SK-N-SH (cell line): ENCODE measurements at regions not wholly inside any gene's neighbourhood (a gene's known extent, or its start where the extent isn't known, plus 50 kb on each side); places are given as distances from the start of the nearest gene placed in this dataset.
A peak's percentile ranks its signal among the peaks of the same experiment; 100 is the strongest.

Source experiments
- CTCF ChIA-PET: fragments of 300-600, 350-600 bp; formaldehyde crosslinking; extraction: SDS; loops from one replicate; lab custom pipeline; 2021; lab: Yijun Ruan, JAX
- POLR2A ChIA-PET: fragments of 350-600 bp; sonication (Branson Sonifier 250); formaldehyde crosslinking; extraction: SDS; loops from one replicate; lab custom pipeline; 2020; ENCODE audit warnings: antibody characterized with exemption, inconsistent platforms; lab: Yijun Ruan, JAX
- DNase-seq: peaks from one replicate; pipeline ENCODE4 v3.0.0; 2012
- H2AFZ ChIP-seq: fragments of 200-600 bp; sonication (generic); 2 replicates; pipeline ENCODE4 v1.8.1; 2016; ENCODE audit warnings: antibody characterized with exemption, mild to moderate bottlenecking, low read depth
- H3F3A ChIP-seq: fragments of 200-600 bp; sonication (generic); replicated peaks from 2 replicates; pipeline ENCODE3; 2016; ENCODE audit warnings: antibody characterized with exemption, mild to moderate bottlenecking; ENCODE audit not compliant: insufficient read depth
- H3K27ac ChIP-seq, 2 experiments: fragments of 200-500 bp in 1 of 2; fragments of 200-600 bp in 1 of 2; sonication (Bioruptor generic) in 1 of 2; sonication (generic), shearing (Covaris generic) in 1 of 2; 2 replicates each; pipeline versions ENCODE4 v1.5.1 to v1.6.1; 2014 to 2016; ENCODE audit warnings: low read depth in 2 of 2, inconsistent platforms in 1 of 2, low read length in 1 of 2, mild to moderate bottlenecking in 1 of 2, mixed read lengths in 1 of 2
- H3K27me3 ChIP-seq: fragments of 200-600 bp; sonication (generic), shearing (Covaris generic); 2 replicates; pipeline ENCODE4 v1.6.1; 2016; ENCODE audit warnings: mixed run types; ENCODE audit not compliant: insufficient read depth
- H3K36me3 ChIP-seq, 2 experiments: fragments of 200-500 bp in 1 of 2; fragments of 200-600 bp in 1 of 2; sonication (Bioruptor generic) in 1 of 2; sonication (generic) in 1 of 2; replicated peaks in 1 of 2; 2 replicates each; pipeline versions ENCODE3 to v1.5.1; 2014 to 2016; ENCODE audit warnings: low read length in 1 of 2, mild to moderate bottlenecking in 1 of 2; ENCODE audit not compliant: insufficient read depth in 2 of 2, control insufficient read depth in 1 of 2
- H3K4me1 ChIP-seq, 2 experiments: fragments of 200-500 bp in 1 of 2; fragments of 200-600 bp in 1 of 2; sonication (Bioruptor generic) in 1 of 2; sonication (generic), shearing (Covaris generic) in 1 of 2; 2 replicates each; pipeline versions ENCODE4 v1.5.1 to v1.6.1; 2014 to 2016; ENCODE audit warnings: low read depth in 1 of 2, low read length in 1 of 2, mixed run types in 1 of 2; ENCODE audit not compliant: insufficient read depth in 2 of 2, control insufficient read depth in 1 of 2
- H3K4me2 ChIP-seq: fragments of 200-600 bp; sonication (generic), shearing (Covaris generic); 2 replicates; pipeline ENCODE4 v1.6.1; 2017; ENCODE audit warnings: mixed run types
- H3K4me3 ChIP-seq, 2 experiments: fragments of 200-500 bp in 1 of 2; fragments of 200-600 bp in 1 of 2; sonication (Bioruptor generic) in 1 of 2; sonication (generic), shearing (Covaris generic) in 1 of 2; 2 replicates each; pipeline versions ENCODE4 v1.5.1 to v1.8.1; 2014 to 2016; ENCODE audit warnings: low read depth in 2 of 2, inconsistent platforms in 1 of 2, low read length in 1 of 2, mild to moderate bottlenecking in 1 of 2, mixed read lengths in 1 of 2, moderate library complexity in 1 of 2
- H3K79me2 ChIP-seq: fragments of 200-600 bp; sonication (generic); 2 replicates; pipeline ENCODE4 v1.8.1; 2017; ENCODE audit warnings: mild to moderate bottlenecking; ENCODE audit not compliant: insufficient read depth
- H3K9ac ChIP-seq: fragments of 200-600 bp; sonication (generic); 2 replicates; pipeline ENCODE4 v1.6.1; 2017; ENCODE audit warnings: mixed run types
- H3K9me2 ChIP-seq: fragments of 200-600 bp; sonication (generic); 2 replicates; pipeline ENCODE4 v1.6.1; 2017; ENCODE audit warnings: mixed run types
- H3K9me3 ChIP-seq: fragments of 200-600 bp; sonication (generic); 2 replicates; pipeline ENCODE4 v1.6.1; 2017; ENCODE audit warnings: mixed run types, mild to moderate bottlenecking, moderate library complexity
- H4K20me1 ChIP-seq: fragments of 200-600 bp; sonication (generic); 2 replicates; pipeline ENCODE4 v1.6.1; 2017; ENCODE audit warnings: mild to moderate bottlenecking, mixed run types; ENCODE audit not compliant: insufficient read depth
- EP300 ChIP-seq, 2 experiments: IDR thresholded peaks; 2 replicates each; pipeline versions ENCODE4 v1.4.0 to v1.6.1; 2012; ENCODE audit warnings: borderline replicate concordance in 1 of 2, low read depth in 1 of 2, low read length in 1 of 2
- FOSL2 ChIP-seq: IDR thresholded peaks from 2 replicates; pipeline ENCODE4 v1.4.0; 2012; ENCODE audit warnings: low read depth, mild to moderate bottlenecking, moderate library complexity, borderline replicate concordance
- FOXM1 ChIP-seq: IDR thresholded peaks from 2 replicates; pipeline ENCODE4 v1.4.0; 2012; ENCODE audit warnings: low read depth, mild to moderate bottlenecking
- GATA2 ChIP-seq: sonication (generic); formaldehyde crosslinking; IDR thresholded peaks from 2 replicates; pipeline ENCODE4 v1.5.0; 2020; ENCODE audit warnings: mild to moderate bottlenecking, missing genetic modification reagents
- JUND ChIP-seq: IDR thresholded peaks from 2 replicates; pipeline ENCODE4 v1.4.0; 2012
- POLR2AphosphoS5 ChIP-seq: IDR thresholded peaks from 2 replicates; pipeline ENCODE4 v1.6.1; 2012; ENCODE audit warnings: low read depth, low read length
- RFX5 ChIP-seq: IDR thresholded peaks from 2 replicates; pipeline ENCODE4 v1.6.1; 2012; ENCODE audit warnings: mild to moderate bottlenecking, improper control_type of control experiment, low read length
- RXRA ChIP-seq: IDR thresholded peaks from 2 replicates; pipeline ENCODE4 v1.4.0; 2012; ENCODE audit warnings: low read depth, mild to moderate bottlenecking, borderline replicate concordance
- TAF1 ChIP-seq: IDR thresholded peaks from 2 replicates; pipeline ENCODE4 v1.6.1; 2012; ENCODE audit warnings: low read depth, mild to moderate bottlenecking, low read length, moderate library complexity, borderline replicate concordance
- TEAD4 ChIP-seq: IDR thresholded peaks from 2 replicates; pipeline ENCODE4 v1.4.0; 2012; ENCODE audit warnings: mild to moderate bottlenecking, borderline replicate concordance; ENCODE audit not compliant: insufficient read depth
- WGBS: methylation state at CpG from one replicate; pipeline ENCODE4 v1.1.6; 2017; ENCODE audit warnings: low lambda C conversion rate; 5-methylcytosine and 5-hydroxymethylcytosine counted together
- TF ChIP-seq, protein P1 (sequence below): fragments of 200-600 bp; sonication (generic); IDR thresholded peaks from 2 replicates; pipeline ENCODE4 v1.6.1; 2017; ENCODE audit warnings: antibody characterized with exemption, mild to moderate bottlenecking, moderate library complexity
- TF ChIP-seq, protein P2 (sequence below): fragments of 150-350 bp; IDR thresholded peaks from 2 replicates; pipeline ENCODE4 v1.6.1; 2016; ENCODE audit warnings: mild to moderate bottlenecking, low read depth, low read length
- TF ChIP-seq, protein P3 (sequence below): IDR thresholded peaks from 2 replicates; pipeline ENCODE4 v1.4.0; 2012; ENCODE audit warnings: low read depth
- TF ChIP-seq, protein P4 (sequence below): fragments of 150-350 bp; IDR thresholded peaks from 2 replicates; pipeline ENCODE4 v1.6.1; 2017; ENCODE audit warnings: antibody characterized with exemption, low read length, low read depth, borderline replicate concordance
- TF ChIP-seq, protein P5 (sequence below): IDR thresholded peaks from 2 replicates; pipeline ENCODE4 v1.4.0; 2012; ENCODE audit warnings: low read depth, borderline replicate concordance
- TF ChIP-seq, protein P6 (sequence below): IDR thresholded peaks from 2 replicates; pipeline ENCODE4 v1.4.0; 2012; ENCODE audit warnings: low read depth, borderline replicate concordance

DNA sequence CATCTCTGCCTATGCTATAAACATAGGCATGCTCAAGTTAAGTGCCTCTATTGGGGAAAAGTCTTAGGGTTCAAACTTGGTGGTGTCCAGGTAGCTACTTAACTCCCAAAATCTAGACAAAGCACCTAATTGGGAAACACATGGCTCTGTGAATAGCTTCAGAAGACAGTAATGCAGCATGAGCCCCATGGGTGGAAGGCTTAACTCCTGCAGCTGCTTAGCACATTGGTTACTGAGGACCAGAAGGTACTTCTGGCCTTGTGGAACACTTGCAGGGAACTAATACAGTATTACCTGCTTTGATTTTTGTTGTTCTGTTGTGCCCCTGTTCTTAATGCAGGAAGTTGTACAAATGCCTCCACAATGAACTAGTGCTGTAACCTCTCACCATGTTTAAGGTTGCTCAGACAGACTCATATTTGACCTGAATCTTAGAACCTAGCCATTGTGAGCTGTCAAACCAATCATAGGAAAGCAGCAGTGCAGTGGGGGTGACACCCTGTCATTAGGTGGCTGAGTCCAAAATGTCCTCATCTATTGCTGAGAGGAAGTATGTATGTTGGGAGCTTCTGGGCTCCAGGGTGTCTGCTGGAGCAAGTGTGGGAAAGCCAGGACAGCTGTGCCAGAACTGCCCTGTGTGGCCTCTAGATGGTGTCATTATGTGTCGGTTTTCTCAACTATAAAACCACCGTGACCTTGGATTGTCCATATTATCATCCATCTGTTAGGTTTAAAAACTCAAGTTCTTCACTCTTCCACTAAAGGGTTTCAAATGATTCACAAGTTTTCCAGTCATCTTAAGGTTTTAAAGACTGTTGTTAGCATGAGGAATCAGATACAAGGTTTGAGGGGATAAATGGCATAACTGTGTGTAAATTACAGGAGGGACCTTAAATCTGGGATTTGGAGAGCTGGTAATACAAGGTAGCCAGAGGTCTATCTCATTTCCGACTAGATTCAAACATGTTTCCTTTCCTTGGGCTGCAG is 69.9 kb upstream of the WDR1 start:
- Histone ChIP-seq H3K27ac (peak overlapping the region in 1 of 2 experiments; percentile 16; a peak in 1 of 4 replicates), H3K27me3 (no peaks in the 10 kb centered on the region), H3K36me3 (no peaks in the 10 kb centered on the region), H2AFZ (no peak overlapping the region), H3K79me2 (no peaks in the 10 kb centered on the region), H3K4me2 (no peak overlapping the region), H3K9me2 (no peaks in the 10 kb centered on the region), H3K9ac (no peak overlapping the region), H3K9me3 (no peaks in the 10 kb centered on the region), H3K4me1 (peaks cover 0 to 13% of the 10 kb centered on the region in 2 experiments; a peak in 2 of 4 replicates), H4K20me1 (no peaks in the 10 kb centered on the region), H3K4me3 (no peak overlapping the region), H3F3A (peaks cover 2% of the 10 kb centered on the region)
- WGBS, result 0% methylated on average over 2 of the region's 3 CpGs
- ChIA-PET CTCF (interaction anchor here (1.1 to 2.0 kb wide), 2 partner anchors 13 to 21 kb away, joined by 4 to 7 read pairs; no protein-coding TSS in a partner anchor), POLR2A (no interaction called here)
- TF ChIP-seq, protein P1, sequence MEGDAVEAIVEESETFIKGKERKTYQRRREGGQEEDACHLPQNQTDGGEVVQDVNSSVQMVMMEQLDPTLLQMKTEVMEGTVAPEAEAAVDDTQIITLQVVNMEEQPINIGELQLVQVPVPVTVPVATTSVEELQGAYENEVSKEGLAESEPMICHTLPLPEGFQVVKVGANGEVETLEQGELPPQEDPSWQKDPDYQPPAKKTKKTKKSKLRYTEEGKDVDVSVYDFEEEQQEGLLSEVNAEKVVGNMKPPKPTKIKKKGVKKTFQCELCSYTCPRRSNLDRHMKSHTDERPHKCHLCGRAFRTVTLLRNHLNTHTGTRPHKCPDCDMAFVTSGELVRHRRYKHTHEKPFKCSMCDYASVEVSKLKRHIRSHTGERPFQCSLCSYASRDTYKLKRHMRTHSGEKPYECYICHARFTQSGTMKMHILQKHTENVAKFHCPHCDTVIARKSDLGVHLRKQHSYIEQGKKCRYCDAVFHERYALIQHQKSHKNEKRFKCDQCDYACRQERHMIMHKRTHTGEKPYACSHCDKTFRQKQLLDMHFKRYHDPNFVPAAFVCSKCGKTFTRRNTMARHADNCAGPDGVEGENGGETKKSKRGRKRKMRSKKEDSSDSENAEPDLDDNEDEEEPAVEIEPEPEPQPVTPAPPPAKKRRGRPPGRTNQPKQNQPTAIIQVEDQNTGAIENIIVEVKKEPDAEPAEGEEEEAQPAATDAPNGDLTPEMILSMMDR, result peak; percentile 38
- TF ChIP-seq FOSL2, result no peak
- TF ChIP-seq, protein P2, sequence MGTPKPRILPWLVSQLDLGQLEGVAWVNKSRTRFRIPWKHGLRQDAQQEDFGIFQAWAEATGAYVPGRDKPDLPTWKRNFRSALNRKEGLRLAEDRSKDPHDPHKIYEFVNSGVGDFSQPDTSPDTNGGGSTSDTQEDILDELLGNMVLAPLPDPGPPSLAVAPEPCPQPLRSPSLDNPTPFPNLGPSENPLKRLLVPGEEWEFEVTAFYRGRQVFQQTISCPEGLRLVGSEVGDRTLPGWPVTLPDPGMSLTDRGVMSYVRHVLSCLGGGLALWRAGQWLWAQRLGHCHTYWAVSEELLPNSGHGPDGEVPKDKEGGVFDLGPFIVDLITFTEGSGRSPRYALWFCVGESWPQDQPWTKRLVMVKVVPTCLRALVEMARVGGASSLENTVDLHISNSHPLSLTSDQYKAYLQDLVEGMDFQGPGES, result no peak
- DNase-seq, result no peak

DNA sequence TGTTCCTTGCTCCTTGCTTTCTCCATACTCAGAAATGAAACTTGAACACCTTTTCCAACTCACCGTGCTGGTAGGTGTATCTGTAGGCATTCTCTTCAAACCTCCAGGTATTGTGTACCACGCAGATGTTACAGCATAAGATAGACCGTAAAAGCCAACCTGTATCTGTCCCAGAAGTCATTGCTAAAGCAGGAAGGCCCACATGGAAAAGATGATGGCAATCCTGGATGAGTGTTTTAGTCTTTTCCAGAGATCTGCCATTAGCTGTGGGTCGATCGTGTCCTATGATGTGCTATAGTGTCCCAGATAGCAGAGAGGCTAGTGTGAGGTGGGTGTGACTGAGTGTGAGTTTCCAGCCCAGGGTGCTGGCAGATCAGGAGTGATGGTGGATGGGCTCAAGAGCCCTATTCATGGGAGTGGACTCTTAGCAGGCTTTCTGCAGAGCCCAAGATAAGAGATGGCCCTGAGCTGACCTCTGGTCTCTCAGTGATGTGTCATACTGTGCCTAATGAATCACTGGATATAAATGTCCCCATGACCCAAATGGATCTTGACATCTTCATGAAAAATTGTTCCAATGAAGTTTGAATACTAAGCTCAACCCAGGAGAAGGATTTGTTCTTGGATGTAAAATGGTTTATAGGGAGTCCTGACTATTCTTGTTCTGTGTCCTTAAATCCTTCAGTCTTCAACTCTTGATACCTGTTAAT is 69.1 kb upstream of the WDR1 start:
- Histone ChIP-seq H3K4me1 (peaks cover 0 to 13% of the 10 kb centered on the region in 2 experiments; a peak in 2 of 4 replicates), H3K9me3 (no peaks in the 10 kb centered on the region), H3K79me2 (no peaks in the 10 kb centered on the region), H3K27ac (peak overlapping the region in 1 of 2 experiments; percentile 16; a peak in 1 of 4 replicates), H3K36me3 (no peaks in the 10 kb centered on the region), H3F3A (peaks cover 11% of the 10 kb centered on the region), H3K4me3 (no peak overlapping the region), H3K27me3 (no peaks in the 10 kb centered on the region), H2AFZ (no peak overlapping the region), H3K9ac (no peak overlapping the region), H3K4me2 (no peak overlapping the region), H4K20me1 (no peaks in the 10 kb centered on the region), H3K9me2 (no peaks in the 10 kb centered on the region)
- ChIA-PET POLR2A (no interaction called here), CTCF (interaction anchor here (2.0 kb wide), 1 partner anchor 20 kb away, joined by 7 read pairs; no protein-coding TSS in a partner anchor)
- DNase-seq, result no peak
- 9% methylated on average over 5 of the region's 5 CpGs for WGBS
- TF ChIP-seq, protein P3, sequence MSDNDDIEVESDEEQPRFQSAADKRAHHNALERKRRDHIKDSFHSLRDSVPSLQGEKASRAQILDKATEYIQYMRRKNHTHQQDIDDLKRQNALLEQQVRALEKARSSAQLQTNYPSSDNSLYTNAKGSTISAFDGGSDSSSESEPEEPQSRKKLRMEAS, result no peak
- TF ChIP-seq RFX5, result no peak
- TF ChIP-seq FOXM1, result no peak
- TF ChIP-seq EP300 (IDR thresholded peaks at IDR 0.05; ENCODE audit: borderline replicate concordance in 1 of 2, low read depth in 1 of 2, low read length in 1 of 2), result no peak
- TF ChIP-seq POLR2AphosphoS5, result no peak
- TF ChIP-seq JUND, result no peak
- TF ChIP-seq, protein P4, sequence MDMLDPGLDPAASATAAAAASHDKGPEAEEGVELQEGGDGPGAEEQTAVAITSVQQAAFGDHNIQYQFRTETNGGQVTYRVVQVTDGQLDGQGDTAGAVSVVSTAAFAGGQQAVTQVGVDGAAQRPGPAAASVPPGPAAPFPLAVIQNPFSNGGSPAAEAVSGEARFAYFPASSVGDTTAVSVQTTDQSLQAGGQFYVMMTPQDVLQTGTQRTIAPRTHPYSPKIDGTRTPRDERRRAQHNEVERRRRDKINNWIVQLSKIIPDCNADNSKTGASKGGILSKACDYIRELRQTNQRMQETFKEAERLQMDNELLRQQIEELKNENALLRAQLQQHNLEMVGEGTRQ, result no peak
- TF ChIP-seq TEAD4, result no peak
- TF ChIP-seq TAF1, result no peak
- TF ChIP-seq RXRA, result no peak
- TF ChIP-seq, protein P5, sequence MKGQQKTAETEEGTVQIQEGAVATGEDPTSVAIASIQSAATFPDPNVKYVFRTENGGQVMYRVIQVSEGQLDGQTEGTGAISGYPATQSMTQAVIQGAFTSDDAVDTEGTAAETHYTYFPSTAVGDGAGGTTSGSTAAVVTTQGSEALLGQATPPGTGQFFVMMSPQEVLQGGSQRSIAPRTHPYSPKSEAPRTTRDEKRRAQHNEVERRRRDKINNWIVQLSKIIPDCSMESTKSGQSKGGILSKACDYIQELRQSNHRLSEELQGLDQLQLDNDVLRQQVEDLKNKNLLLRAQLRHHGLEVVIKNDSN, result no peak
- no peak for TF ChIP-seq GATA2
- TF ChIP-seq, protein P6, sequence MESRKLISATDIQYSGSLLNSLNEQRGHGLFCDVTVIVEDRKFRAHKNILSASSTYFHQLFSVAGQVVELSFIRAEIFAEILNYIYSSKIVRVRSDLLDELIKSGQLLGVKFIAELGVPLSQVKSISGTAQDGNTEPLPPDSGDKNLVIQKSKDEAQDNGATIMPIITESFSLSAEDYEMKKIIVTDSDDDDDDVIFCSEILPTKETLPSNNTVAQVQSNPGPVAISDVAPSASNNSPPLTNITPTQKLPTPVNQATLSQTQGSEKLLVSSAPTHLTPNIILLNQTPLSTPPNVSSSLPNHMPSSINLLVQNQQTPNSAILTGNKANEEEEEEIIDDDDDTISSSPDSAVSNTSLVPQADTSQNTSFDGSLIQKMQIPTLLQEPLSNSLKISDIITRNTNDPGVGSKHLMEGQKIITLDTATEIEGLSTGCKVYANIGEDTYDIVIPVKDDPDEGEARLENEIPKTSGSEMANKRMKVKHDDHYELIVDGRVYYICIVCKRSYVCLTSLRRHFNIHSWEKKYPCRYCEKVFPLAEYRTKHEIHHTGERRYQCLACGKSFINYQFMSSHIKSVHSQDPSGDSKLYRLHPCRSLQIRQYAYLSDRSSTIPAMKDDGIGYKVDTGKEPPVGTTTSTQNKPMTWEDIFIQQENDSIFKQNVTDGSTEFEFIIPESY, result no peak
